Head of caudate nucleus (tissue), 42 donors: ENCODE measurements at regions not wholly inside any gene's neighbourhood (a gene's known extent, or its start where the extent isn't known, plus 50 kb on each side); places are given as distances from the start of the nearest gene placed in this dataset.
"Not testable (repeated sequence)": the region's sequence is repeated elsewhere in the genome, so short reads cannot be mapped to it uniquely, and the experiment has no call there.

Experiments used
- DNase-seq, 42 donors: peaks; one replicate each; pipeline versions ENCODE4 v3.0.0 to v3.0.0-alpha.2; 2020 to 2021; ENCODE audit warnings: mixed read lengths in 7 of 42
- intact Hi-C: fragments of 100-400 bp; cut with DNase I; formaldehyde crosslinking; loops from one replicate; pipeline ENCODE4 v1.15.0; 2022

- intact Hi-C loops: no loop called here
- DNase-seq: peak in 34 of 42 donors; percentile 8 to 62 (median 38)
Observed at GRCh38 chr11:72525466-72525865, 91.1 kb upstream of the CLPB start.

- no peak for DNase-seq
- intact Hi-C loops: no loop called here
Observed at GRCh38 chr11:72524711-72525110, 90.4 kb upstream of the CLPB start.

GRCh38 chr11:72523991-72524390 lies 89.7 kb upstream of the CLPB start:
- intact Hi-C loops: no loop called here
- no peak for DNase-seq

- intact Hi-C loops: no loop called here
- peak in 38 of 42 donors; percentile 3 to 77 (median 36) for DNase-seq
Observed at GRCh38 chr11:72522186-72522585, 87.9 kb upstream of the CLPB start.

DNA sequence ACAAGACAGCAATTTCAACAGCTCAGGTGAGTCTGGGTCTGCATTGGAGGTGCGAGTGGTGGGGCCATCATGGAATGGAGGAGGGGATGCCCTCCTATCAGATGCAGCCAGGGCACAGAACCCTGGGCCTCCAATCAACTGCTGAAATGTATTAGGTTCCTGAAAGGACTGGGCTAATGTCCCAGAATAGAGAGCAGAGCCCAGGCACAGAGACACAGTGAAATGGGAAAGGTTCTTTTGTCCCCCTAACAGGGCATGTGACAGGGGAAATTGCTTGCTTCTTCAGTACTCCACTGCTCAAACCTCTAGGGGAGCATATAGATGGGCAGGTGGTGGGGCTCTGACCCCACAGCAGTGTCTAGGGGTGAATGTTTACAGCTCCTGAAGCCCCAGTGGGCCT lies 87.3 kb upstream of the CLPB start:
- intact Hi-C loops: no loop called here
- DNase-seq: peak in 11 of 42 donors; percentile 6 to 43 (median 22)

DNA sequence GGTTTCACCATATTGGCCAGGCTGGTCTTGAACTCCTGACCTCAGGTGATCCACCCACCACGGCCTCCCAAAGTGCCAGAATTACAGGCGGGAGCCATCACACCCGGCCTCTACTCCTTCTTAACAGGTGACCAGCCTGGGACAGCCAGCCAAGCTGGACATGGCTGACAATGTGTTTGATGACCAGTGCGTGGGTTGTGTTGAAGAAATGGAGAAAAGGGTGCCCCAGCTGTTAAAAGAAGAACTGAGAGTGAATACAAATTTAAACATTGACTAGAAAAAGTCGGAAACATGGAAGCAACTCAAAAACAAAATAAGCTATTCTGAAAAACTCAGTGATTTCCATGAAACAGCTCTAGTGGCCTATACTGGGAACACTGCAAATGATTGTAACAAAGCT lies 86.5 kb upstream of the CLPB start:
- intact Hi-C loops: no loop called here

DNA sequence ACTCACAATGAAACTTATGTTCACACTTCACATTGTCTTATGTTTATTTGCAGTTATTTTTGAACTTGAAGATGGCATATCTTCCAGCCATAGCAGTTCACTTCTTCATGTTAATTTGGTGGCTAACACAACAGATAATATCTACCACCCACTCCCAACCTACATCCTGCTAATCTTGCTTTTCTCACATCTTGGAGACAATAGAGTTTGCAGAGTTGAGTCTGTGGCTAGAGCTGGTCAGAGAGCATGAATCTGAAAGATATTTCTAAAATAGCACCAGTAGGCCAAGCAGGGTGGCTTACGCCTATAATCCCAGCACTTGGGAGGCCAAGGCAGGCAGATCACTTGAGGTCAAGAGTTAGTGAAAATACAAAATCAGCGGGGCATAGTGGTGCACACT lies 85.6 kb upstream of the CLPB start:
- DNase-seq, intact Hi-C loops: not testable (repeated sequence)

More for the DNA sequence above, 86.5 kb upstream of the CLPB start:
- no peak for DNase-seq

DNA sequence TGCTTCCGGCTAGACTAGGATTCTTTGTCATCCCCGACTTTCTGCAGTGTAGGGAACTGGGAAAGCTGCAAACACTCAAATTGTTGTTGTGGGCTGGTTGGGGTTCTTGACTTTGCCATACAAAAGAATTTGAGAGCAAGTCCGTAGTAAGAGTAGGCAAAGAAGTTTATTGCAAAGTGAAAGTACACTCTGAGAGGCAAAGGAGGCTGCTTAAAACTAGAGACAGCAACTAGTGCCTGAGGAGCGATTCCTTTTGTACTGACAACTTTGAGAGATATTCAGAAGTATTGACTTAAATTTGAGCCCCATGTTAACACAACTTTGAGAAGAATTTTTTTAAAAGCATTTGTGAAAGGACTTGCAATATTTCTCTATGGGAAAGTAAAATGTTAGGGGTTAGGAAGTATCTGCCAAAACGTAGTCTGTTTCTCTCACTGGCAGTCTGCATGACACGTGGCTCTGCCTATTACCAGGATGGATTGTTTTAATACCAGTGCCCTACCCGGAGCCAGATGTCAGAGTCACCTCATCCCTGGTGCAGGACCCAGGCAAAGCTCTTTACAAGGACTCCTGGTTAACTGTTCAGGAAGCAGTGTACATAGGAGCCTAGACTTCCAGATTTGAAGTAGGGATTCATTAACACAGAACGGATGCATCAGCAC lies 85.0 kb upstream of the CLPB start:
- intact Hi-C loops: no loop called here

DNA sequence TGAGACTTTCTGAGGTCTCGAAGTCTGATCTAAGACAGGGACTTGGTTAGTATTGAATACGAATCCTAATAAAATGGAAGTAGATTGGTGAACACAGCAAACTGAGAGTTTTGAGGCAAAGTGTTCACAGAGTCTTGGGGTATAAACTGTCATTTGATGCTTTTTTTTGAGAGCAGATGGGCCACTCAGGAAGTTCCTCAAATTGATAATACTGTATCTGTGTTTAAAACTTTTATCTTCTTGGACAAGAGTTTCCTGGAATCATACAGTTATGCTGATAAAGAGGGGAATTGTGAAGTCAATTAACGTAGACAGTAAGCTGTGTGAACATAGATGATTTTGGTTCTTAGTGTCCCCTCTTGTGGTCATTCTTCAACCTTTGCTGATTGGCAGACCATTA lies 80.0 kb upstream of the CLPB start:
- intact Hi-C loops: no loop called here
- no peak for DNase-seq

More for the DNA sequence above, 85.0 kb upstream of the CLPB start:
- DNase-seq: no peak

GRCh38 chr11:72513411-72513810 lies 79.1 kb upstream of the CLPB start:
- no peak for DNase-seq
- intact Hi-C loops: no loop called here

- intact Hi-C loops: no loop called here
- no peak for DNase-seq
Observed at GRCh38 chr11:72512956-72513355, 78.6 kb upstream of the CLPB start.

- intact Hi-C loops: no loop called here
- no peak for DNase-seq
Observed at GRCh38 chr11:72511393-72512047, 77.2 kb upstream of the CLPB start.

DNA sequence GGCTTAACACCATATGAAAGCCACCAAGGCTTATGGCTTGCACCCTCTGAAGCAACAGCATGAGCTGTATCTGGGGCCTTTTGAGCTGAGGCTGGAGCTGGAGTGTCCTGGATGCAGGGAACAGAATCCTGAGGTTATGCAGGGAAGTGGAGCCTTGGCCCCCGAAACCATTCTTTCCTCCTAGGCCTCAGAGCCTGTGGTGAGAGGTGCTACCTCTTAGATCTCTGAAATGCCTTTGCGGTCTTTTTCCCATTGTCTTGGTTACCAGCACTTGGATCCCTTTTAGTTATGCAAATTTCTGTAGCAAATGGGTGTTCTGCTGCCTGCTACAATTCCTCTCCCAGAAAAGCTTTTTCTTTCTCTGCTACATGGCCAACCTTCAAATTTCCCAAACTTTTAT lies 72.7 kb upstream of the CLPB start:
- DNase-seq: no peak
- intact Hi-C loops: no loop called here

DNA sequence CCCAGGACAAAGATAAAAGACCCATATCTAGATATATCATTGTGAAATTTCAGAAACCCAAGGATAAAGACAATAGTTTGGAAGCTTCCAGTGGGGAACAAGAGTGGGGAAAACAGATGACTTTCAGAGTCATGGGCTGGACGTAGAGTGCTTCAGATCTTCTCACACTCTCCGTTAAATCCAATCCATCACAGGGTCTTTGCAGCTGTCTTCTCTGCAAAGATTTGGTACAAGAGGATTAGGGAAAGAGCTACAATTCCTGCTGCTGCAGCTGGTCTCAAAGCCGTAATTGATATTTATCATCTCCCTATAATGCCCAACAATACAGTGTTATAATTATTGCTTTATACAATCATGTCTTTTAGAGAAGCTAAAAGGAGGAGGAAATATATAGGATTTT lies 63.4 kb upstream of the CLPB start:
- no peak for DNase-seq
- intact Hi-C loops: no loop called here

DNA sequence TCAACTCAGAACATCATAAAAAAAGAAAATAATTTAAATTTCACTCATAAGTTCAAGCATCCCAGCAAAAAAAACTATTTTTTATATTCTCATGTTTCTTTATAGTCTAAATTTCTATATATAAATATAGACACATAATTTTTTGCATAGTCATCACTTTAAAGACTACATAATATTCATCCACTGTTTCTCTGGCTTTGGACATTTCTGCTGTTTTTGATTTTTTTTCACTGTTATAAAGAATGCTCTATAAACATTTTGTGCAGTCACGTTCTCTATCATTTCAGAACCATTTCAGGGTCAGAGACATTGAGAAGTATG lies 59.7 kb upstream of the CLPB start:
- intact Hi-C loops: no loop called here
- no peak for DNase-seq

DNA sequence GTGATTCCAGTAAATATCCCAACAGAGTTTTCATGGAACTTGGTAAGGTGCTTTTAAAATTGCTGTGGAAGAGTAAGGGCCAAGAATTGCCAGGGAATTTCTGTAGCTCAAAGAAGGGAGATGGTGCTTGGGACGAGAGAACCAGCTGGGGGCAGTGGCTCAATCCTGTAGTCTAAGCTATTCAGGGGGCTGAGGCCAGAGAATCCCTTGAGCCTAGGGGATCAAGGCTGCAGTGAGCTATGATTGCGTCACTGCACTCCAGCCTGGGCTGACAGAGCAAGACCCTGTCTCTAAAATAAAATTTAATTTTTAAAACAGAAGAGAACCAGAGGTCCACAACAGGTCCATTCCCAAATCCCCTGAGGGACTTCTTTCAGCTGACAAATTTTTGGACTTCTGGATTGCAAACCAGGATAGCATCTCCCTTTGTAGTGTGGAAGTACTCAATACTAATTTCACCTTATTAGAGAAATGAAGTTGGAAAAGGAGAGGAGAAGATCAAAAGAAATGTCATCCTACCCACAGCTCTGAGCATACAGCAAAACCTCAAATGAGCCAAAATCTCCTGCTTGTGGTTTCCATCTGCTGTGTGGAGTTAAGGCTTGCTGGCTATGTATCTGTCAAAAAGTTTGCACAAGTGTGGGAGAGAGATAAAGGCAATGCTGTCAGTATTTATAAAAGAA lies 59.2 kb upstream of the CLPB start:
- intact Hi-C loops: no loop called here
- no peak for DNase-seq

DNA sequence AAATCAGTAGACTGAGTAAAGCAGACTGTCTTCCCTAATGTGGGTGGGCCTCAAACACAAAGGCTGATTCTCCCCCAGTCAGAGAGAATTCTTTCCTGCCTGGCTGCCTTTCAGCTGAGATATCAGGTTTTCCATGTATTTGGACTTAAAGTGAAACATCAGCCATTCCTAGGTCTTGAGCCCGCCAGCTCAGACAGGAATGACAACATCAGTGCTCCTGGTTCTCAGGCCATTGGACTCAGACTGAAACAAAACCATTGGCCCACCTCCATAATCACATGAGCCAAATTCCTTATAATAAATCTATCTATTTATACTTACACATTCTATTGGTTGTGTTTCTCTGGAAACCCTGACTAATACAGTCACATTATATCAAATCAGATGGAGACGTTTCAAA lies 56.7 kb upstream of the CLPB start:
- intact Hi-C loops: no loop called here
- no peak for DNase-seq
